Ureter (tissue), 1 donor: ENCODE measurements at regions not wholly inside any gene's neighbourhood (a gene's known extent, or its start where the extent isn't known, plus 50 kb on each side); places are given as distances from the start of the nearest gene placed in this dataset.
"Not testable (repeated sequence)": the region's sequence is repeated elsewhere in the genome, so short reads cannot be mapped to it uniquely, and the experiment has no call there.

Experiments
- DNase-seq: peaks from one replicate; pipeline ENCODE4 v3.0.0-alpha.2; 2020; ENCODE audit warnings: low spot score
- donor health status: DM: yes; HTN: yes; CAD: no.

DNA sequence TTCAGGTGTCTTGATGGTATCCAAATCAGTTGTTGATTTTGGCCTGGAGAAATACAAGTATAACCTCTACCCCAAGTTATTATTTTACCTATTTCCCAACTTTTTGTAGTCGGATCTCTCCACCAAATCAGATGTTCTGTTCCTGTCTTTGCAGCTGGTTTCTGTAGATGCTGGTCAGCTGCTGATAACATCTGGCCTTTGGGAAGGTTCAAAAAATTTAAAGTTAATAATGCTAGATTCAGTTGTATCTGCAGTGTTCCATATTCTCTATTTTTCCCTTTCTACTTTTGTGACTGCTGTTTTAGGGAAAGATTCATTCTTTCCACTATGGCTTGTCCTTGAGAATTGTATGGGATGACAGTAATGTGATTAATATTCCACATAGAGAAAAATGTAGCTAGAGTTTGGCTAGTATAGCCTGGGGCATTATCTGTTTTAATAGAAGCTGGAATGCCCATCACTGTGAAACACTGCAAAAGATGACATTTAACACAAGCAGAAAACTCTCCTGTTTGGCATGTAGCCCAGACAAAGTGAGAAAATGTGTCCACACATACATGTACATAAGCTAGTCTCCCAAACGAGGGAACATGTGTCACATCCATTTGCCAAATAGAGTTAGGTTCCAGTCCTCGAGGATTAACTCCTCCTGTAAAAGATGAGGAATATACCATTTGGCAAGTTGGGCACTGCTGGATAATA lies 99.2 kb downstream of the ZNF100 start:
- DNase-seq: not testable (repeated sequence)

DNA sequence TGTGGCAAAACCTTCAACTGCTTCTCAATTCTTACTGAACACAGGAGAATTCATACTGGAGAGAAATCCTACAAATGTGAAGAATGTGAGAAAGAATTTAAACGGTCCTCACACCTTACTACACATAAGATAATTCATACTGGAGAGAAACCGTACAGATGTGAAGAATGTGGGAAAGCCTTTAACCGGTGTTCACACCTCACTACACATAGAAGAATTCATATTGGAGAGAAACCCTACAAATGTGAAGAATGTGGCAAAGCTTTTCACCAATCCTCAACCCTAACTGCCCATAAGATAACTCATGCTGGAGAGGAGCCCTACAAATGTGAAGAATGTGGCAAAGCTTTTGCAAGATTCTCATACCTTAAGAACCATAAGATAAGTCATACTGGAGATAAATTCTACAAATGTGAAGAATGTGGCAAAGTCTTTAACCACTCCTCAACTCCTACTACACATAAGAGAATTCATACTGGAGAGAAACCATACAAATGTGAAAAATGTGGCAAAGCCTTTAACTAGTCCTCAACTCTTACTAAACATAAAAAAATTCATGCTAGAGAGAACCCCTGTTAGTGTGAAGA lies 111.7 kb downstream of the ZNF100 start:
- no peak for DNase-seq

DNA sequence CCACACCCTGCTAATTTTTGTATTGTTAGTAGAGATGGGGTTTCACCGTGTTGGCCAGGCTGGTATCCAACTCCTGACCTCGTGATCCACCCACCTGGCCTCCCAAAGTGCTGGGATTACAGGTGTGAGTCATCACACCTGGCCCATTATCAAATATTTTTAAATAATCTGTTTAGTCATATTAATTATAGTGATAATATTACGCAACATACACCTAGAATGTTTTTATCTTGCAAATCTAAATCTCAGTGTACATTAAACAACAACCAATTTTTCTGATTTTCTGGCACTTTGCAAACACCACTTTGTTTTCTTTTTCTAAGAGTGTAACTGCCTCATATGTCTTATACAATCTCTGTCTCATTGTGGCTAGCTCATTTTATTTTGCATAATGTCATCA lies 115.9 kb downstream of the ZNF100 start:
- DNase-seq: not testable (repeated sequence)

DNA sequence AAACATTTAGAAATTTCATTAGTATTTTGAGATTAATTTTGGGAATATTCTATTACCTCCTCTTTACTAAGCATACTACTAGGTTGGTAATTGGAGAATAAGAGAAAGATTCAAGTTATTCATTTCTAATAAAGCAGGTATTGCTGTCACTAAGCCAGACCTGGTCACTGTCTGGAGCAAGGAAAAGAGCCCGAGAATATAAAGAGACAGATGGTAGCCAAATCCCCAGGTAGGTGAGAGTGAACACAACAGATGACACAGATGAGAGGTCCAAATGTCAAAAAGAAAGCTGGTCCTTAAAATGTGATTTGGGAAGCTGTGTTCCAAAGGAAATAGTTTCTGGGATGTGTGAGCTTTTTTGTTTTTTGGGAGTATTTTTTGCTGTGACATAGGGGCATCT lies 128.6 kb downstream of the ZNF100 start:
- DNase-seq: no peak

DNA sequence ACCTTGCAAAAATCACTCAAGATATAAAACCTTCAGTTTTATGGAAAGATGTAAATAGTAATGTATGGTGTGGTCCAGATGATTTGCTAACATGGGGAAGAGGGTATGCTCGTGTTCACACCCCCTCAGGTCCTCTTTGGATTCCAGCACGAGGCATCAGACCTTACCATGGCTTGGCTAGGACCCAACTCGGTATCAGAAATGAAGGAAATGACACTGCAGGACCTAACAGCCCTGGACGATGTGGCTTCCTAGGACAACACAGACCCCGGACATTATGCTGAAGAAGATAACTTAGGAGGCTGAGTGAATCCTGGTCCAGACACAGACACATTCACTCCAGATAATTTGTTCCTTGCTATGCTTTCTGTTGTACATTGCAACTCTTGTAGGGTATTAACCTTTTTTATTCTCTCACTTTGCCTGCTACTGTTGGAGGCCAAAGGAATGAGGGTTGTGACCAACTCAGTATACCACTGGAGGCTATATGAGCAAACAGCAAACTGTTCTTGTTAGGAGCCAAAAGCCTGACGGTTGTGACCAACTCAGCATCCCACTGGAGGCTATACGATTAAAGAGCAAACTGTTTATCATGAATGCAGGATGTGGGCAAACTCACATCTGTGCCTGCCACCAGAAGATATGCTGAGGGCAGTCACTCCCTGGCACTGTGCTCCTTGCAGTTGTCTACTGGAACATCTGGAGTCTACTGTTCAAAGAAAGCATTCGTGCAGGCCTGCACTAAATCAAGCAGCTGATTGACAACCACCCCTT lies 121.7 kb downstream of the ZNF429 start:
- DNase-seq: no peak

DNA sequence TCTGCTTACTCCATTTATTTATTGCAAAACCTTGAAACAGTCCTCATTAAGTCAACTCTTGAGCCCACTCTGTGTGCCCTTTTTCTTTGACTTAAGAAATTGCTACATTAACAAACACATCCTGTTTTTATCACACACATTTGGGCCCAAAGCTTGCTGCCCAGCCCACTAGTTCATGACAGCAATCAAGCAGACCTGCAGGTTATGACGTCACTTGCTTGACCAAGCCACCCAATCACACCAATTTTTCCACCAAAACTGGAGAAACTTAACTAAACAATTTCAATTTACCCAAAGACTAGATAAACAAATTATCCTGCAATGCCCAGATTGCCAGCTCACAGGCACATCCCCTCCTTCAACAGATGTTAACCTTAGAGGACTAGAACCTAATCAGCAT lies 120.7 kb downstream of the ZNF429 start:
- DNase-seq: no peak

DNA sequence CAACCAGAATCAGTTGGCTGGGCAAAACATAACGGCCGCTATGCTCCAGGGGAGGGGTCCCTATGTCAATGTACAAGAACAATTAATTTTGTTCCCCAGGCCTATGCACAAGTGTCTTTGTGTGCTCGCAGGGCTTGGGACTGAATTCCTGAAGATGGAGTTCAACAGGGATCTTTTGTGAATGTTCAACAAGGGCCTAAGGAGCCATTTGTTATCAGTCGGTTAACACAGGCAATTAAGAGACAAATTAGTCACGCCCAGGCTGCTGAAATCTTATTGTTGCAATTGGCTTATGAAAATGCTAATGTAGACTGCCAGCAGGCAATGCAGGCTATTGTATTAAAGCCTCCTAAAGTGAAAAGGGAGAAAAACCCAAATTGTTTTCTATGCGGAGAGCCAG lies 117.5 kb downstream of the ZNF429 start:
- DNase-seq: no peak

DNA sequence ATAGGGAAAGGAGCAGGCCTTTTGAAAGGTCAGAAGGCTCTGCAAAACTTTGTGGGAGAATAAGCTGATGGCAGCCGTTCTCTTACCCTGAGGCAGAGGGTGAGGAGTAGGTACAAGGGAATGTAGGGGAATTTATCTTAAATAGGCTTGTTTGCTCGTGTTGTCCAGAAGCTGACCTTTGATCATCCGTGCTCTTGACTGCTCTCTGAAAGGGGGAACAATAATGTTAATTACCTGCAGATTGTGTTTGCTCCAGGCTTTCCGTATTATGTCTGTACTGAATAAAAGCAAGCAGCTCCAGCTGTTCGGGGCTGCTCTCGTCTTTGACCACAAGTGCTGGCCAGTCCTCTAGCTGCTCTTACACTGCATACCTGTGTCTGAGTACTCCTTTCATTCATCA lies 116.3 kb downstream of the ZNF429 start:
- DNase-seq: no peak

DNA sequence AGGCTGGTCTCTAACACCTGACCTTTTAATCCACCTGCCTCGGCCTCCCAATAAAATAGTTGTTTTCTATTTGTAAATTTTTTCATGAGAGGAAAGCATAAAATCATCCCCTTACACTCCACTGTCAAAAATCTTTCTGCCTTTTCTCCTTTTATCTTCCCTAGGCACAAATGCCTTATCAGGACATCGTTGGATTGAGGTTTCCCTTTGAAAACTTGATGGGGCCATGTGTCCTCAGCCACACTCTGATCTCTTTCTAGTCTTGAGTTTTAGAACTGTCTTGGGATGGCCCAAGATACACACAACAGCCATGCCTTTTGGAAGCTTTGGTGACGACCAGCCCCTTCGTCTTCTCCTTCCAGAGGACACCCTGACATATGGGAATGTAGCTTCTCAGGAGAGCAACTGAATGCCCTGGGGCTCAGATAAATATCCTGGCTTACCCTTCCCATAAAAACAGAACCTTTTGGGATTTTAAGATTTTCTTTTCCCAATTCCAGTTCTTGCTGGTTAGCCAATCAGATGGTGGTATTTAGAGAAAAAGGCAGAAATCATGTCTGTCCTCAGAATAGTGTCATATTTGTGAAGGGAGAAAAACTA lies 112.4 kb downstream of the ZNF429 start:
- no peak for DNase-seq

DNA sequence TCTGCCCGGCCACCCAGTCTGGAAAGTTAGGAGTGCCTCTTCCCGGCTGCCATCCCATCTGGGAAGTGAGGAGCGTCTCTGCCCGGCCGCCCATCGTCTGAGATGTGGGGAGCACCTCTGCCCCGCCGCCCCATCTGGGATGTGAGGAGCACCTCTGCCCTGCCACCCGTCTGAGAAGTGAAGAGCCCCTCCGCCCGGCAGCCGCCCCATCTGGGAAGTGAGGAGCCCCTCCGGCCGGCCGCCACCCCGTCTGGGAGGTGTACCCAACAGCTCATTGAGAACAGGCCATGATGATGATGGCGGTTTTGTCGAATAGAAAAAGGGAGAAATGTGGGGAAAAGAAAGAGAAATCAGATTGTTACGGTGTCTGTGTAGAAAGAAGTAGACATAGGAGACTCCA lies 109.4 kb downstream of the ZNF429 start:
- DNase-seq: not testable (repeated sequence)

DNA sequence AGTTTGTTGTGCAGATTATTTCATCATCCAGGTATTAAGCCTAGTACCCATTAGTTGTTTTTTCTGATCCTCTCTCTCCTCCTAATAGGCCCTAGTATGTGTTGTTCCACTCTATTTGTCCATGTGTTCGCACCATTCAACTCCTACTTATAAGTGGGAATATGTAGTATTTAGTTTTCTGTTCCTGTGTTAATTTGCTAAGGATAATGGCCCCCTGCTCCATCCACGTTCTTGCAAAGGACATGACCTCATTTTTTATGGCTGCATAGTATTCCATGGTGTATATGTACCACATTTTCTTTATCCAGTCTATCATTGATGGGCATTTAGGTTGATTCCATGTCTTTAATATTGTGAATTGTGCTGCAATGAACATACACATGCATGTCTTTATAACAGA lies 107.8 kb downstream of the ZNF429 start:
- not testable (repeated sequence) for DNase-seq

DNA sequence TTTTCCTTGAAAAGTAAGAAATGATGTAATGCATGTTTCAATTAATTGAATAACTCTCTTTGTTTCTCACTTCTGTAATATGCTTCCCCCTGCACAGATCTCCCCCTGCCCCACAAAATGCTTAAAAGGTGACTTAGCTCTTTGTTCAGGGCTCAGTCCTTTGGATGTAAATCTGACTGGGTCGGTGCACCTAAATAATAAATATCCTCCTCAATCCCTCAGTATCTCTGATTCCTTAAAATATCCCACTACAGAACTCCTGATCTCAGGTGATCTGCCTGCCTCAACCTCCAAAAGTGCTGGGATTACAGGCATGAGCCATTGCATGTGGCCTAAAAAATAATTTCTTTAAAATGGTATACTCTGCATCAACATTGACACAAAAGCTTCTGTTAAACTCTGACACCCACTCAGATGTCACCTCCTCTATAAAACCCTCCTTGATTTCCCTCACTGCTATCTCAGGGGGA lies 107.0 kb downstream of the ZNF429 start:
- DNase-seq: no peak

DNA sequence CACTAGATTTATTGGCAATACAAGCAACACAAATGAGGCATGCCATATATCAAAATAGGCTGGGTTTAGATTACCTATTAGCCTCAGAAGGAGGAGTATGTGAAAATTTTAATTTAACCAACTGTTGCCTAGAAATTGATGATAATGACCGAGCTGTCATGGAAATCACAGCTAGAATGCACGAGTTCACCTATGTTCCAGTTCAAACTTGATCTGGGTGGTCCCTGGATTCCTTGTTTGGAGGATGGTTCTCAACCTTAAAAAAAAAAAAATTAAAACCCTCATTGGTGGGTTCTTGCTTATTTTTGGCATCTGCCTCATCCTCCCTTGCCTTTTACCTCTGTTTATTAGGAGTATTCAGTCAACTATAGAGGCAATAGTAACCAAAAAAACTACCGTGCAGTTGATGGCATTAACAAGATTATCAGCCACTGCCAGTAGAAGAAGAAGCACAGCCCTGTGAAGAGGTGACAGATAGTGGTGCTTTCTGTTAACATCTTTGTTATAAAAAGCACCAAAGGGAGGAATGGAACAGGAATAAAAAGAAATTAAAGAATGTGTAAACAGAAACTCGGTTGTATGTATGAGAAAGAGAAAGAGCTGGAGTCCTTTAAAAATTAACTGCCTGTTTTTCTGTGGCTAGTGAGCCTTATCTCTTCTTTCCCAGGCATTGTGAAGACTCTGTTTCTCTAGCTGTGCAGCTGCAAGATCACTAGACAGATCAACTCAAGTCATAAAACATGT lies 106.4 kb downstream of the ZNF429 start:
- no peak for DNase-seq

DNA sequence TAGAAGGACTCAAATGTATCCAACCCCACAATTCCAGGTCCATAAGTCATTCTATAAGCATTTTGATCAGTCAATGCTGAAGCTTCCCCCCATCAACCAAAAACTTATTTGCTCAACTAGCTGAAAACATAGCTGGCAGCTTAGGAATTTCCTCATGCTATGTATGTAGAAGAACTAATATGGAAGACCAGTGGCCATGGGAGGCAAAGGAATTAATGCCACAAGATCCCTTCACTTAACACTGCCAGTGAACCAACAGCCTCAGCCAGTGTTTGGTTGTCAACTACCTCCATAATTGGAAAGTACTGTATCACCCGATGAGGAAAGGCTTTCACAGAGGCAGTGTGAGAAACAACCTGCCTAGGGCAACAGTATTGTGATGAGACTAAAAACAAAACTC lies 105.4 kb downstream of the ZNF429 start:
- no peak for DNase-seq

DNA sequence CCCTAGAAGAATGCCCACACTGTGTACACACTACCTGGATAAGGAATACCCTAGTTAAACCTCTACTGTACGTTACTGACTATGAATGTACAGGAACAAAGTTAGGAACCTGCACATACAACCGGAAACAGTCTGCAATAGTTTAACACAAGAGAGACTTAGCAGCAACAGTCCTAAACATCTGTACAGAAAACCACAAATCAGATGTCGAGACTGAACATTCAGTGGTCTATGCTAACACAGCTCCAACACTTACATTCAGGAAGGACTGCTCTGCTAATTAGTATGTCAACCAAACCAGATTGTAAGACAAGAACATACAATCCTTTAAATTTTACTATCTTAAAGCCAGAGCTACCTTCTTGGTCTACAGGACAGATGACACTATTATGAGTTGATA lies 104.9 kb downstream of the ZNF429 start:
- DNase-seq: no peak

DNA sequence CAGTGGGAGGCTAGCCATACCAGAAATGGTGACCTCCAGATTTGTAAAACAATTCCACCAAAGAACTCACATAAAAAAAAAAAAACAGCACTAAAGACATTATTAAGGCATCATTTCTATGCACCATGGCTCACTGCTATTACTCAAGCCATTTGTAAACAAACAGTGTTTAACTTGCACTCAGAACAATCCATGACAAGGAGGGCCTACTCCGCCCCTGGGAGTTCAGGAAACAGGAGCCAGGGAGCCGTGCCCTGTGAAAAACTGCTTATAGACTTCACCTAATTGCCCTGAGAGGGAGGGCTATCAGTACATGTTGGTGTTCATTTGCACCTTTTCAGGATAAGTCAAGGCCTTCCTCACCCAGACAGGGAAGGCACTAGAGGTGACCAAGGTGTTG lies 103.2 kb downstream of the ZNF429 start:
- DNase-seq: no peak

DNA sequence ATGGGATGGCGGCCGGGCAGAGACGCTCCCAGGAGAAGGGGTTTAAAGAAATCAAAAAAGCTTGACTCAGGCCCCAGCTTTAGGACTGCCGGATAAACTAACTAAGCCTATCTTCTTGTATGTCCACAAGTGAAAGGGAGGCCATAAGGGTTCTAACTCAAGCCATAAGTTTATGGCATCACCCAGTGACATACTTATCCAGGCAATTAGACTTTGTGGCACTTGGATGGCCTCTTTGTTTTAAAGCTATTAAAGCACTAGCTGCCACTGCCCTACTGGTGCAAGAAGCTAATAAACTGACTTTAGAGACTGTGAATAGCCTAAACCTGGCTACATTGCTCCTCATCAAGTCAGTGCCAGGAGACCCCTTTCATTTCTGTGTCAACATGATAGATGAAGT lies 102.0 kb downstream of the ZNF429 start:
- DNase-seq: no peak

DNA sequence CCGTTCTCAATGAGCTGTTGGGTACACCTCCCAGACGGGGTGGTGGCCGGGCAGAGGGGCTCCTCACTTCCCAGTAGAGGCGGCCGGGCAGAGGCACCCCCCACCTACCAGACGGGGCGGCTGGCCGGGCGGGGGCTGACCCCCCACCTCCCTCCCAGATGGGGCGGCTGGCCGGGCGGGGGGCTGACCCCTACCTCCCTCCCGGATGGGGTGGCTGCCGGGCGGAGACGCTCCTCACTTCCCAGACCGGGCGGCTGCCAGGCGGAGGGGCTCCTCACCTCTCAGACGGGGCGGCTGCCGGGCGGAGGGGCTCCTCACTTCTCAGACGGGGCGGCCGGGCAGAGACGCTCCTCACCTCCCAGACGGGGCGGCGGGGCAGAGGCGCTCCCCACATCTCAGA lies 101.6 kb downstream of the ZNF429 start:
- DNase-seq: not testable (repeated sequence)

DNA sequence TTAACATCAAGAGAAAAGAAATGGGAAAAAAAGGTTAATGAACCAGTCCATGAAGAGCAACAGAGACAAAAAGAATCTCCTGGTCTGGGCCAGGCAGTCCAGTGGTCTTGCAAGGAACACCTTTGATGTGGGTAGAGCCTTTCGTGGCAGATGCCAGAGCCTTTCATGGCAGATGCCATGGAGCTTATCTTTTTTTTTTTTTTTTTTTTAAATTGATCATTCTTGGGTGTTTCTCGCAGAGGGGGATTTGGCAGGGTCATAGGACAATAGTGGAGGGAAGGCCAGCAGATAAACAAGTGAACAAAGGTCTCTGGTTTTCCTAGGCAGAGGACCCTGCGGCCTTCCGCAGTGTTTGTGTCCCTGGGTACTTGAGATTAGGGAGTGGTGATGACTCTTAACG lies 100.9 kb downstream of the ZNF429 start:
- not testable (repeated sequence) for DNase-seq

DNA sequence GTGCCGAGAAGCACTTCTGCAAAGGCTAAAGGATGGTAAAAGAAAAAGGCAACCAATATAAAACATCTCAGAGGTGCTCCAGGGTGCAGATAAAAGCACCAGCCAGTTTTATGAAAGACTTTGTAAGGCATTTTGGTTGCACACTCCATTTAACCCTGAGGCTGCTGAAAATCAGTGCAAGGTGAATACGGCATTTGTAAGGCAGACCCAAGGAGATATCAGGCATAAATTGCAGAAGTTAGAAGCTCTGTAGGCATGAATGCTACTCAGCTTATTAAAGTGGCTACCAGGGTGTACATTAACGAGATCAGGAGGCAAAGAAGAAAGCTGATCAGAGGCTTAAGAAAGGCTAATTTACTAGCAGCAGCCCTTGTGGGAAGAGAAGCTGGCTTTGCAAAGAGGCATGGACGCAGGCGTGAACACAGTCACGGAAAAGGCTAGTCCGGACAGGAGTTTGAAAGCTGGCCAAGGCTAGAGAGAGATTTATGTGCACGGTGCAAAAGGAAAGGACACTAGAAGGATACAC lies 99.6 kb downstream of the ZNF429 start:
- DNase-seq: peak; percentile 79
